ENCODE measurements at regions not wholly inside any gene's neighbourhood (a gene's known extent, or its start where the extent isn't known, plus 50 kb on each side); places are given as distances from the start of the nearest gene placed in this dataset.

- TF ChIP-seq NRF1 (IDR thresholded peaks at IDR 0.05; ENCODE audit: low read depth, low read length) (no peak), GABPA (IDR thresholded peaks at IDR 0.05; ENCODE audit: low read depth) (no peak), NFIC (IDR thresholded peaks at IDR 0.05; ENCODE audit: borderline replicate concordance) (peak; percentile 90), SMC3 (IDR thresholded peaks at IDR 0.05; ENCODE audit: low read depth, low read length) (no peak), CTCF (IDR thresholded peaks at IDR 0.05) (no peak), RCOR1 (IDR thresholded peaks at IDR 0.05; ENCODE audit: low read length) (no peak), GATA2 (CRISPR knock-in tag; IDR thresholded peaks at IDR 0.05) (no peak), IRF3 (IDR thresholded peaks at IDR 0.05; ENCODE audit: low read depth, low read length) (no peak), TAF1 (IDR thresholded peaks at IDR 0.05; ENCODE audit: borderline replicate concordance, low read depth, low read length) (no peak), FOSL2 (IDR thresholded peaks at IDR 0.05; ENCODE audit: borderline replicate concordance, low read depth) (peak; percentile 64; the same call in 1 of the 2 replicates), JUND (IDR thresholded peaks at IDR 0.05) (peak; percentile 51; the same call in 1 of the 2 replicates), MAX (IDR thresholded peaks at IDR 0.05; ENCODE audit: low read depth) (no peak), POLR2AphosphoS5 (IDR thresholded peaks at IDR 0.05; ENCODE audit: low read depth, low read length) (peak; percentile 15; the same call in 1 of the 2 replicates)
Observed at GRCh38 chr2:149661844-149662243, 74.3 kb upstream of the MMADHC start.
